HL-60 (cell line): ENCODE measurements at regions not wholly inside any gene's neighbourhood (a gene's known extent, or its start where the extent isn't known, plus 50 kb on each side); places are given as distances from the start of the nearest gene placed in this dataset.

Experiments used
- POLR2AphosphoS5 ChIP-seq: IDR thresholded peaks from 2 replicates; pipeline ENCODE4 v1.6.1; 2012; ENCODE audit warnings: low read depth
- TF ChIP-seq, protein P1 (sequence below): IDR thresholded peaks from one replicate; pipeline ENCODE4 v1.5.1; 2011; ENCODE audit warnings: low read length, control low read depth, inconsistent platforms; ENCODE audit not compliant: insufficient read depth
- TF ChIP-seq, protein P2 (sequence below): IDR thresholded peaks from 2 replicates; pipeline ENCODE4 v1.6.1; 2012; ENCODE audit warnings: low read depth; ENCODE audit not compliant: insufficient replicate concordance

DNA sequence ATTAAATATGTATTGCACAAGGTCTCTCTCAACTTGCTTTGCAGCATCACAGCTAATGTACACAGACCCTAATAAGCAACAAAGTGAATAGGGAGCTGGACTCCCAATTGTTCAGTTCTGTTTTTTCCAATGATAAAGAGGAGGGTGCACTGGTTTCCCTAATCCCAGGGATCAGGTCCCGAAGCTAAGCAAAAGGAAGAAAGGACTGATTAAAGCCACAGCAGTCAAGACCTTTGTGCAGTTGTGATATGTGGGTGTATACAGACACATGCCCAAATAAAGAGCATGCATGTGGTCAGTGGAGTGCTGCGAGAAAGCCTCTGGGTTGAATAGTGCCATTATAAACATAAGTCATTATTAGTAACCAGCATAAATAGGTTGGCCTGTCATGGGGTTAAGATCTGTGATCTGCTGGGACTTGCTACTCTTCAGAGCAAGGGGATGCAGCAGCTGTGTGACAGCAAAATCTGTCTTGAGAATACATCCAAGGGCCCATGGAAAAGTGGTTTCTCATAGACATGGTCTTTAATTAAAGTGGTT is 1863.1 kb upstream of the WWC1 start:
- TF ChIP-seq, protein P1, sequence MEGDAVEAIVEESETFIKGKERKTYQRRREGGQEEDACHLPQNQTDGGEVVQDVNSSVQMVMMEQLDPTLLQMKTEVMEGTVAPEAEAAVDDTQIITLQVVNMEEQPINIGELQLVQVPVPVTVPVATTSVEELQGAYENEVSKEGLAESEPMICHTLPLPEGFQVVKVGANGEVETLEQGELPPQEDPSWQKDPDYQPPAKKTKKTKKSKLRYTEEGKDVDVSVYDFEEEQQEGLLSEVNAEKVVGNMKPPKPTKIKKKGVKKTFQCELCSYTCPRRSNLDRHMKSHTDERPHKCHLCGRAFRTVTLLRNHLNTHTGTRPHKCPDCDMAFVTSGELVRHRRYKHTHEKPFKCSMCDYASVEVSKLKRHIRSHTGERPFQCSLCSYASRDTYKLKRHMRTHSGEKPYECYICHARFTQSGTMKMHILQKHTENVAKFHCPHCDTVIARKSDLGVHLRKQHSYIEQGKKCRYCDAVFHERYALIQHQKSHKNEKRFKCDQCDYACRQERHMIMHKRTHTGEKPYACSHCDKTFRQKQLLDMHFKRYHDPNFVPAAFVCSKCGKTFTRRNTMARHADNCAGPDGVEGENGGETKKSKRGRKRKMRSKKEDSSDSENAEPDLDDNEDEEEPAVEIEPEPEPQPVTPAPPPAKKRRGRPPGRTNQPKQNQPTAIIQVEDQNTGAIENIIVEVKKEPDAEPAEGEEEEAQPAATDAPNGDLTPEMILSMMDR, result no peak
- no peak for TF ChIP-seq POLR2AphosphoS5
- TF ChIP-seq, protein P2, sequence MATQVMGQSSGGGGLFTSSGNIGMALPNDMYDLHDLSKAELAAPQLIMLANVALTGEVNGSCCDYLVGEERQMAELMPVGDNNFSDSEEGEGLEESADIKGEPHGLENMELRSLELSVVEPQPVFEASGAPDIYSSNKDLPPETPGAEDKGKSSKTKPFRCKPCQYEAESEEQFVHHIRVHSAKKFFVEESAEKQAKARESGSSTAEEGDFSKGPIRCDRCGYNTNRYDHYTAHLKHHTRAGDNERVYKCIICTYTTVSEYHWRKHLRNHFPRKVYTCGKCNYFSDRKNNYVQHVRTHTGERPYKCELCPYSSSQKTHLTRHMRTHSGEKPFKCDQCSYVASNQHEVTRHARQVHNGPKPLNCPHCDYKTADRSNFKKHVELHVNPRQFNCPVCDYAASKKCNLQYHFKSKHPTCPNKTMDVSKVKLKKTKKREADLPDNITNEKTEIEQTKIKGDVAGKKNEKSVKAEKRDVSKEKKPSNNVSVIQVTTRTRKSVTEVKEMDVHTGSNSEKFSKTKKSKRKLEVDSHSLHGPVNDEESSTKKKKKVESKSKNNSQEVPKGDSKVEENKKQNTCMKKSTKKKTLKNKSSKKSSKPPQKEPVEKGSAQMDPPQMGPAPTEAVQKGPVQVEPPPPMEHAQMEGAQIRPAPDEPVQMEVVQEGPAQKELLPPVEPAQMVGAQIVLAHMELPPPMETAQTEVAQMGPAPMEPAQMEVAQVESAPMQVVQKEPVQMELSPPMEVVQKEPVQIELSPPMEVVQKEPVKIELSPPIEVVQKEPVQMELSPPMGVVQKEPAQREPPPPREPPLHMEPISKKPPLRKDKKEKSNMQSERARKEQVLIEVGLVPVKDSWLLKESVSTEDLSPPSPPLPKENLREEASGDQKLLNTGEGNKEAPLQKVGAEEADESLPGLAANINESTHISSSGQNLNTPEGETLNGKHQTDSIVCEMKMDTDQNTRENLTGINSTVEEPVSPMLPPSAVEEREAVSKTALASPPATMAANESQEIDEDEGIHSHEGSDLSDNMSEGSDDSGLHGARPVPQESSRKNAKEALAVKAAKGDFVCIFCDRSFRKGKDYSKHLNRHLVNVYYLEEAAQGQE, result no peak
